ENCODE measurements at regions not wholly inside any gene's neighbourhood (a gene's known extent, or its start where the extent isn't known, plus 50 kb on each side); places are given as distances from the start of the nearest gene placed in this dataset.
"Not testable (repeated sequence)": the region's sequence is repeated elsewhere in the genome, so short reads cannot be mapped to it uniquely, and the experiment has no call there.

- DNase-seq (ENCODE audit: low read depth): not testable (repeated sequence)
These were observed 50.4 kb upstream of the B3GAT2 start for GRCh38 chr6:71007298-71007697.

- DNase-seq (ENCODE audit: low read depth): no peak
These were observed 55.1 kb upstream of the B3GAT2 start for GRCh38 chr6:71011871-71012371.

- DNase-seq (ENCODE audit: low read depth): peak; percentile 4
These were observed 56.1 kb upstream of the B3GAT2 start for GRCh38 chr6:71012866-71013469.

GRCh38 chr6:71015392-71015791, 58.5 kb upstream of the B3GAT2 start:
- DNase-seq (ENCODE audit: low read depth): no peak

DNA sequence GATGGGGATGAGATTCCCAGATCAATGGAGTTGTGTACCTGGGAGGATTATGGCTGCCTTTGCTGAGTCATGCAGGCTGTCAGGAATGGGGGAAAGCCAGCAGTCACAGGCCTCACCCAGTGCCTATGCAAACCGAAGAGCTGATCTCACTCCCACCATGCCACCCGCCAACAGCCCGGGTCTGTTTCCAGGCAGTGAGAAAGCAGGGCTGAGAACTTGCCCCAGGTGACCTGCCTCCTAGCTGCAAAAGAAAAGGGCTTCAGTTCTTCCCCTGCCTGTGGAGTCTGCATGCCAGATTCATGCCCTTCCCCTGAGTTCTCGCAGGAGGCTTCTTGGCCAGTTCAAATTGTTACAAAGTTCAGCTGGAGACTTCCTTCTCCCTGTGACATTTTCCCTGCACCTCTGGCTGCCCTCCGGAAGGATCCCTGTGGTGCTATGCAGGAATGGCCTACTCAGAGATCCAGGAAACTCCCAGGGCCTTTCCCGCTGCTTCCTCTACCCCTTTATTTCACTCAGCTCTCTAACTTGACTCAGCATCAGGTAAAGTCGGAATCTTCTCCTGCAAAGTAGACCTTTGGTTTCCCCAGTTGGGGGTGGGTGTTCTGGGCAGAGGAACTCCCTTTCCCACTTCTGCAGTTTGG, 71.5 kb upstream of the B3GAT2 start:
- DNase-seq (ENCODE audit: low read depth): no peak

DNA sequence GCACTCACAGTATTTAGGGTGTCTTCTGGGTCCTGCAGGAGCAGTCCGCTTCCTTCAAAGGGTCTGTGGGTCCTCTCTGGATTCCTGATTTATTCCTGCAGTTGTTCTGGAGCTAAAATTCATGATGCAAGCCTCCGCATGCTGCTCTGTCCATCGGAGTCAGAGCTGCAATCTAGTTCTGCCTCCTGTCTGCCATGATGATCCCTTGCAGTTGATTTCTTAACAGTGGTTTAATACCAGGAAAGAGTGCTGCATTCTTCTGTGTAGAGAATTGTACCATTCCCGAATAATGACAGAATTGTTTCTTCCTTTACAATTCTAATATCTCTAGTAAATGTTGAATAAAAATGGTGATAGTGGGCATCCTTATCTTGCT, 72.0 kb upstream of the B3GAT2 start:
- no peak for DNase-seq (ENCODE audit: low read depth)

- no peak for DNase-seq (ENCODE audit: low read depth)
These were observed 72.7 kb upstream of the B3GAT2 start for GRCh38 chr6:71029555-71029954.

DNA sequence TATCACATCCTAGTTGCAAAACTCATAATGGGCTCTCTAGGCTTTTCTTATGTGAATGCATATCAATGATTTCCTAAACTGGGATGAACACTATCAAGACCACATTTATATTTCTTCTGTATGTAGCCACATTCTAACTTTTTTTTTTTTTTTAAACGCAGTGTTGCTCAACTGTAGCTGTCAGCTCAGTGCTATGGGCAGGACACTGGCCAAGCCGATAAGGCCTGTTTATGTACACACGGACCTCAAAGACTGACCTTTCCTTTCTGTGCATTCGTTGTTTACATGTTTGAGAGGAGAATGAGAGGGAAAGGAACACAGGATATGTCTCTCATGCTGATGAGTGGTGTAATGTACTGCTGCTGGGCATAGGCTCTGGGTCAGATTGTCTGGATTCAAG, 75.1 kb upstream of the B3GAT2 start:
- DNase-seq (ENCODE audit: low read depth): no peak

DNA sequence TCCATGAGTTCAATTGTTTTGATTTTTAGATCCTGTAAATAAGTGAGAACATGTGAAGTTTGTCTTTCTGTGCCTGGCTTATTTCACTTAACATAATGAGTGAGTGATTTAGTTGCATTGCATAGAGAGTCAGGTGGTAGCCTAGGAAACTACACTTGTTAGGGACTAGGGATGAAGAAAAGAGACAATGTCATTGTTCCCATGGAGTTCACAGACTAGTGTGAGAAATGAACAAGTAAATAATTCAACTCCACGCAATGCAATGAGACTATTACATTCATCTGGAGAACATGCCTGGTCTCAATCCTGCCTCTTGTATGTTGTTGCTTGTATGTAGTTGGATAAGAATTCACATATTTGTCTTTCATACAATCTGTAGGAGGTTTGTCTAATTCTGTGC, 76.3 kb upstream of the B3GAT2 start:
- DNase-seq (ENCODE audit: low read depth): no peak

GRCh38 chr6:71033890-71034289, 77.0 kb upstream of the B3GAT2 start:
- DNase-seq (ENCODE audit: low read depth): no peak

GRCh38 chr6:71034563-71035345, 77.9 kb upstream of the B3GAT2 start:
- DNase-seq (ENCODE audit: low read depth): no peak

DNA sequence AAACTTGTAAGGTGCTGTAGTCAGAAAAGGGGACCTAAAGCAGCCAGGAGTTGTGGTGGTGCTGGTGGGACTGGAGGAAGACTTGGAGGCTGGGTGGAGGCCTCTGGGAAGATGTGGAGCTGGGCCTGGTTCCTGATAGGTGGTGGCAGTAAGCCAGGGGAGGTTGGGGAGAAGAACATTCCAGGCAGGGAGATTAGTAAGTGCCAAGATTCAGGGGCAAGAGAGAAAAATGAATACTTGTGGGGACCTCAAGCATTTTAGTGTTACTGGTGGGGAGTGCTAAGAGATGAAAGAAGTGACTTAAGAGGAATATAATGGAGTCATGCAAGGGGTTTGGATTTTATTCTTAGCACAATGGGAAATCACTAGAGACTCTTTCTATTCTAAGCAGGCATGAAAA, 79.0 kb upstream of the B3GAT2 start:
- DNase-seq (ENCODE audit: low read depth): no peak

DNA sequence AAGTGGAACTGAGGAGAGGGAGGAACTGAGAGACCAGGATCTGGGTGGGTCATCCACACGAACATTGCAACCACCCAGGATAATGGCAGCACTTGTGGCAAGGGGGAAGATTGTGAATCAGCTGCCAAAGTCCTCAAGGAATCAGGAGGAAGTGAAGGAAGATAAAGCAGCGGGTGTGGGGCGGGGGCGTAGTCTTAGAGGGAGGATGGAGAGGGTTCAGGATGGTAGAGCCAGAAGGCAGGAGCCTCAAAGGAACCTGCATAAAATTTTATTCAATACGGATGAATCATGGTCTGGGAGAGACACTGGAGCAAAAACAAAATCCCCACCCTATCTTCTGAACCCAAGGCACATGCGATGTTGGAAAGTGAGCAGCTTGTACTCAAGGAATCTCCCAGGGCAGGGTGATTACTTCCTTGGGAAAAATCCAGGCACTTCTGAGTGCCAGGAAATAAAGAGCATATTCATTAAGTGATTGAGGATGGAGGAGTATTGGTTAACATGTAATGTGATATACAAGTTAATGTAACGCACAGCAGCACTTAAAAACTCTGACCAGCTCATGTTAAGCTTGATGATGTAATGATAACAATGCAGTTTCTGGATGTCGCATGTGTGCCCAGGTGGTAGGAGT, 82.0 kb upstream of the B3GAT2 start:
- no peak for DNase-seq (ENCODE audit: low read depth)

DNA sequence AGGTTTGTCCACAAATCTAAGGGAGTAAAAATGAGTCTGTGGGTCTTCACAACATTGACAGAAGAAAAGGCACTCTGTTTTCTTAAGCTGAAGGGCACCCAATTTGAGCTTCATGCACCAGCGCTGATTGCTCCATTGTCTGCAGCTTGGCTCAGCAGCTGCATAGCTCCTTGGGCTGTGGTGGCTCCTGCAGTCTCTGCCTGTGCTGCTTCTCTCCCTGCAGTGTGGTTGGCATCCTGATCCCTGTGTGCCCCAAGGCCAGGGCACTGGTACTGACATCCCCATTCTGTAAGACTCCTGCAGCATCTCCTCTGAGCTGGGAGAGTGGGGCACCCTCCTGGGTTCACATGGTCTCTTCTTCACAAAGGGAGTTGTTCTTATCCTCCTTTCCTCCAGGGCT, 83.2 kb upstream of the B3GAT2 start:
- DNase-seq (ENCODE audit: low read depth): no peak

DNA sequence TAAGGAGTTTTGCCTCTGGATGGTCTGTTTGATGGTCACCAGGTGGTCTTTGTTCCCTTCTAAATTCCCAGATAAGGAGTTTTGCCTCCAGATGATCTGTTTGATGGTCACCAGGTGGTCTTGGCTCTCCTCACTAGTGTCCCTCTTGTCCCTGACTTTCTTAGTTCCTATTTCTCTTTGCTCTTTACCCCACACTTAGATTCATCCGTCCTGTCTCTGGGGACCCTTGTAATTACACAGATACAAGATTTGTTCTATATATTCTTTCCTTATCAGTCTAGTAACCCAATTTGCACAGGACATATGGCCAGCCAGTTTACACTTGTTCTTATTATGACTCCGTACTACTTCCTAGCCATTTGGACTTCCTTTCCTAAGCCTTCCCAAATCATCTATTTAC, 84.0 kb upstream of the B3GAT2 start:
- no peak for DNase-seq (ENCODE audit: low read depth)

DNA sequence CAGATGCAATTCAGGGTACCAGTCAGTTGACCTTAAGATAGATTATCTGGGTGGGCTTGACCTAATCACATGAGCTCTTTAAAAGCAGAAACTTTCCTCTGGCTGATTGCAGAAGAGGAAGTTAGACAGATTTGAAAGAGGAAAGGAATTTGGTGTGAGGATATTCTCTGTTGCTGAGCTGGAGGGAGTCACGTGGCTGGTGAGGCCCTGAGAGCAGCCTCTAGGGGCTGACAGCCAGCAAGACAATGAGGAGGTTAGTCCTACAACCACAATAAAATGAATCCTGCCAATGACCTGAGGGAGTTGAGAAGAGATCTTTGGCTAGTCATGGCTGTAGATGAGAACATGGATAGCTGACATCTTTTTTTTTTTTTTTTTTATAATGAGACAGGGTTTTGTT, 87.0 kb upstream of the B3GAT2 start:
- DNase-seq (ENCODE audit: low read depth): no peak

DNA sequence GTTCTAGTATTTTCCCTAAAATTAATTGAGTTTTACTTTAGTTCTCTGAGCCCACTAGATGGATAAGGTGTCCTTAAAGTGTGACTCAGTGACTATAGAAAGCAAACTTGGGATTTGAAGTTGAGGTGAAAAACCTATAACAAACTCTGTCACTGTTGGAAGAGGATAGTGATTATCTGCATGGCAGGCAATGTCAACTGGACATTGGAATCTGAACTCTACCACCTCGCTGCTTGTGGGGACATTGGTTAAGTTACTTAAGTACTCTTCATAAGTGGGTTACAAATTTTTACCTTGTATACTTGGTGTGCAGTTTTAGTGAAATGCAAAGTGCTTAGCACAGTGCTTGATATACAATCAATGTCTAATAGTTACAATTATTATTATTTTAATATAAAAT, 87.9 kb upstream of the B3GAT2 start:
- DNase-seq (ENCODE audit: low read depth): no peak

DNA sequence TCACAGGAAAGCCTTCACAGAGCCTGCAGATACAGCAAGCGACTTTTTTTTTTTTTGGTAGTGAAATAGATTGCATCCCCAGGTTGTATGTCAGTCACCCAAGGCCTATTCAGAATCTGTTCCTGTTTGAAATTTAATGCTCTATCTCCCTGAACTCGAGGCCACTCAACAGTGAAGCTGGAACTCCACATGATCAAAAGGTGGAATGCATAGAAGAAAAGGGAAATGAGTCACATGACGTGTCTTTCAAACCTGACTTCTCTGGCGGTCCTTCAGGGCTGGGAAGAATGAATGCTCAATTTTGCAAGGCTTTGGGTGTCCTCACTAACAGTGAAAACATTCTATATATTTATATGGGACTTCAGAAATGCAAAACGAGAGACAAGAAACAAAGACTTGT, 88.4 kb upstream of the B3GAT2 start:
- DNase-seq (ENCODE audit: low read depth): no peak

- no peak for DNase-seq (ENCODE audit: low read depth)
These were observed 90.6 kb upstream of the B3GAT2 start for GRCh38 chr6:71047417-71047816.

DNA sequence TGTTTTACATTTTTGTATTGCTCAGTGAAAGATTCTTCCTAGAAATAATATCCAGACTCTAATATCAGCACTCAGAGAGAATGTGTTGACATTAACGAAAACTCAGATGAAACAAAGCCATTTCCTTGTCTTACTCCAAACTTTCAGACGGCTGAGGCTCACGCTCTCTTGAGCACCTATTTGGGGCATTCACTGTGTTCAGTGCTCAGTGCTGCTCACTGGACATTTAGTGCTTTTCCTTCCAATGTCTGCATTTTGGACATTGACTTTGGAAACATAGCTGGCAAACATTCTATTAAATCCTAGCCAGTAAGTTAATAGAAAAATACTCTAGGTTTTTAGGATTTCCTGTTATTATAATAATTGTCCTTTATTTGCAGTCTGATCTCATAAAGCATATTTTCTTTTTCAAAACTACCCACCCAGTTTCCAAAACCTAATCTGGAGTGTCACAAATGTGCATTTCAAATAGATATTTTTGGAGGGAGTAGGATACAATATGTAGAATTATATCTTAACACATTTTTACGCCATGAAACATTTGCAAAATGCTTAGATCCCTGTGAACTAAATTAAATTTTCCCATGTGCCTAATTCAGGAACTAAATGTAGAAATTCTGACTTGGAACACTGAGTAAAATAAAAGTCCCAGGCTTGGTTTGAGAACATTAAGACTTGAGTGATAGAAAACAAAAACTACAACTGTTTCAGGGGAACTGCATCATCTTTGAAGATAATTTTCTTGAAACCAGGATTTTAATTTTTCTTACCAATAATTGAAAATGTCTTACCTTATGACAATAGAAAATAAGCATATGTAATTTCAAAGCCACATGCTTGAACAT, 91.7 kb upstream of the B3GAT2 start:
- no peak for DNase-seq (ENCODE audit: low read depth)

DNA sequence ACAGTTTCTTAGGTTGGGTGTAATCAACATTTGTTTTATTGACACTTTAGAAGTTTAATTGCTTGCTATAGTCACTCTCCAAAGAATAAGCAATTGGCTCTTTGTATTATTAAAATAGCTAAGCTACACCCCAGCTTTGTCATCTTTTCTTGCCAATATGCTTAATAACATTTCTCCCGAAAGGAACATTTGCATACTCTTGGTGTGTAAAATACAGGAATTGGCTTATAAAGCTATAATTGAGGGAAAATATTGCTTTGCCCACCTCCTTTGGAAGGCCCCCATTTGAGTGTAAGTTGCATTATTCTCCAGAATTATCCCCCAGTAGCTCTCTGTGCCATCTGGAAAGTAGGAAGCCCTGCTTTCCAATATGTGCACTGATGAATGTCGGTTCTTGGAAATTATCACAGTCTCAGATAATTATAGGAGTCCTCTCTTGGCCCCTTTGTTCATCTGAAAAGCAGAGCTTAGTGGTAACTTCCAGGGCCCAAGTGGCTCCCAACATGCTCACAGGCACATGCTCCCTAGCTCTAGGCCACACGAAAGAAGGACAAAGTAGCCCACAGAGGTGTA, 92.4 kb upstream of the B3GAT2 start:
- no peak for DNase-seq (ENCODE audit: low read depth)

GRCh38 chr6:71053475-71053874, 96.6 kb upstream of the B3GAT2 start:
- no peak for DNase-seq (ENCODE audit: low read depth)
